Omental fat pad (tissue), 3 donors: ENCODE measurements at regions not wholly inside any gene's neighbourhood (a gene's known extent, or its start where the extent isn't known, plus 50 kb on each side); places are given as distances from the start of the nearest gene placed in this dataset.

Source experiments
- ATAC-seq: fragments of 150-250 bp; one replicate; pipeline ENCODE4 v1.9.1; 2016; ENCODE audit warnings: mild to moderate bottlenecking, moderate library complexity; ENCODE audit not compliant: low FRiP score
- DNase-seq: peaks from one replicate; pipeline ENCODE4 v3.0.0-alpha.2; 2019; ENCODE audit warnings: low spot score
- CTCF ChIP-seq, 3 donors: fragments of 450-650 bp; IDR thresholded peaks; one replicate each; pipeline ENCODE4 v1.5.1; 2016 to 2017; ENCODE audit warnings: antibody characterized with exemption in 3 of 3, mild to moderate bottlenecking in 3 of 3, moderate library complexity in 2 of 3

- no peak for DNase-seq
- no peak for ATAC-seq
- TF ChIP-seq CTCF (IDR thresholded peaks at IDR 0.05), result no peak
Observed at GRCh38 chr9:135255033-135255840, 167.8 kb downstream of the OLFM1 start.

- DNase-seq, result no peak
- no peak for ATAC-seq
- TF ChIP-seq CTCF (IDR thresholded peaks at IDR 0.05), result no peak
Observed at GRCh38 chr9:135255841-135256580, 168.5 kb downstream of the OLFM1 start.

- no peak for TF ChIP-seq CTCF (IDR thresholded peaks at IDR 0.05)
- ATAC-seq (no peak), DNase-seq (no peak)
Observed at GRCh38 chr9:135256581-135257354, 169.3 kb downstream of the OLFM1 start.

GRCh38 chr9:135258461-135258860 lies 171.0 kb downstream of the OLFM1 start:
- DNase-seq (no peak), ATAC-seq (no peak)
- TF ChIP-seq CTCF (IDR thresholded peaks at IDR 0.05), result no peak

- TF ChIP-seq CTCF (IDR thresholded peaks at IDR 0.05), result no peak
- no peak for DNase-seq
- no peak for ATAC-seq
Observed at GRCh38 chr9:135259273-135259672, 171.8 kb downstream of the OLFM1 start.

- TF ChIP-seq CTCF (IDR thresholded peaks at IDR 0.05), result no peak
- DNase-seq (no peak), ATAC-seq (no peak)
Observed at GRCh38 chr9:135260221-135261180, 173.0 kb downstream of the OLFM1 start.
